NB4 (cell line): ENCODE measurements at regions not wholly inside any gene's neighbourhood (a gene's known extent, or its start where the extent isn't known, plus 50 kb on each side); places are given as distances from the start of the nearest gene placed in this dataset.
"Not testable (repeated sequence)": the region's sequence is repeated elsewhere in the genome, so short reads cannot be mapped to it uniquely, and the experiment has no call there.

ENCODE experiments used
- DNase-seq: peaks from one replicate; pipeline ENCODE4 v3.0.0; 2010; ENCODE audit warnings: low read depth
- H3K4me3 ChIP-seq: one replicate; pipeline ENCODE4 v1.5.1; 2011; ENCODE audit warnings: mild to moderate bottlenecking, low read depth, low read length, moderate library complexity
- CTCF ChIP-seq: IDR thresholded peaks from one replicate; pipeline ENCODE4 v1.5.1; 2012; ENCODE audit warnings: low read depth, low read length
- MYC ChIP-seq: IDR thresholded peaks from 2 replicates; pipeline ENCODE4 v1.6.1; 2011; ENCODE audit warnings: low read depth, low read length
- POLR2A ChIP-seq: IDR thresholded peaks from 2 replicates; pipeline ENCODE4 v1.6.1; 2011; ENCODE audit warnings: mild to moderate bottlenecking; ENCODE audit not compliant: insufficient read length; ENCODE audit errors: extremely low read depth
- TF ChIP-seq, protein P1 (sequence below): IDR thresholded peaks from 2 replicates; pipeline ENCODE4 v1.6.1; 2011; ENCODE audit warnings: low read depth, low read length

DNA sequence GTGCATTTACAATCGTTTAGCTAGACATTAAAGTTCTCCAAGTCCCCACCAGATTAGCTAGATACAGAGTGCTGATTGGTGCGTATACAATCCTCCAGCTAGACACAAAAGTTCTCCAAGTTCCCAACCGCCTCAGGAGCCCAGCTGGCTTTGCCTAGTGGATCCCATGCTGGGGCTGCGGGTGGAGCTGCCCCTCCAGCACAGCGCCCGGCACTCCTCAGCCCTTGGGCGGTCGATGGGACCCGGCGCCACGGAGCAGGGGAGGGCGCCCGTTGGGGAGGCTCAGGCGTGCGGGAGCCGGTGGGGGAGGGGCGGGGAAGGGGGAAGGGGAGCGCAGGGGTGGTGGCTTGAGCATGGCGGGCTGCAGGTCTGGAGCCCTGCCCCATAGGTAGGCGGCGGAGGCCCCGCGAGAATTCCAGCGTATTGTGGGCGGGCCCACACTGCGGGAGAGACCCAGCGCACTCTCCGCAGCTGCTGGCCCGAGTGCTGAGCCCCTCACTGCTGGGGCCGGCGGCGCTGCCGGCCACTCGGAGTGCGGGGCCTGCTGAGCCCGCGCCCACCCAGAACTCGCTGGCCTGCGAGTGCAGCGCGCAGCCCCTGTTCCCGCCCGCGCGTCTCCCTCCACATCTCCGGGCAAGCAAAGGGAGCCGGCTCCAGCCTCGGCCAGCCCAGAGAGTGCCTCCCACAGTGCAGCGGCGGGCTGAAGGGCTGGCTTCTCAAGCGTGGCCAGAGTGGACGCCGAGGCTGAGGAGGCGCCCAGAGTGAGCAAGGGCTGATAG lies 907.5 kb downstream of the CDH8 start:
- DNase-seq = no peak
- TF ChIP-seq MYC = no peak
- TF ChIP-seq, protein P1, sequence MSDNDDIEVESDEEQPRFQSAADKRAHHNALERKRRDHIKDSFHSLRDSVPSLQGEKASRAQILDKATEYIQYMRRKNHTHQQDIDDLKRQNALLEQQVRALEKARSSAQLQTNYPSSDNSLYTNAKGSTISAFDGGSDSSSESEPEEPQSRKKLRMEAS = no peak
- no peak for TF ChIP-seq CTCF
- TF ChIP-seq POLR2A = no peak
- H3K4me3 ChIP-seq = no peak overlapping the region

DNA sequence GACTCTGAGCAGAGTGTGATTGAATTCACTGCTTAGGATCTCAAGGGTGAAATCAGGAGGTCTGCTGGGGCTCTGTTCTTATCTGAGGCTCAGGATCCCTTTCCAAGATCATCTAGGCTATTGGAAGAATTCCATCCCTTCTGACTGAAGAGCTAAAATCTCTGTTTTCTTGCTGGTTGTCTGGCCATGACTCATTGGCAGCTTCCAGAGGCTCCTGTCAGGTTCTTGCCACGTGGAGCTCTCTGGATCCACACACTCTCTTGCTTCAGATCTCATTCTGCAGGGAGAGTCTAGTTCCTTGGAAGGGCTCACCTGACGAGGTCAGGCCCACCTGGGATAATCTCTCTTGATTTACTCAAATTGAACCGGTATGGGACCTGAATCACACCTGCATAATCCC lies 930.7 kb downstream of the CDH8 start:
- TF ChIP-seq MYC = no peak
- no peak for TF ChIP-seq POLR2A
- TF ChIP-seq CTCF = no peak
- TF ChIP-seq, protein P1 = no peak
- no peak for DNase-seq
- H3K4me3 ChIP-seq = no peak overlapping the region

- no peak overlapping the region for H3K4me3 ChIP-seq
- TF ChIP-seq CTCF (no peak), MYC (no peak), POLR2A (no peak)
- TF ChIP-seq, protein P1 = no peak
- DNase-seq = no peak
These were observed 937.7 kb downstream of the CDH8 start for GRCh38 chr16:61098505-61098904.

- H3K4me3 ChIP-seq, DNase-seq: not testable (repeated sequence)
These were observed 944.9 kb downstream of the CDH8 start for GRCh38 chr16:61091300-61091699.

DNA sequence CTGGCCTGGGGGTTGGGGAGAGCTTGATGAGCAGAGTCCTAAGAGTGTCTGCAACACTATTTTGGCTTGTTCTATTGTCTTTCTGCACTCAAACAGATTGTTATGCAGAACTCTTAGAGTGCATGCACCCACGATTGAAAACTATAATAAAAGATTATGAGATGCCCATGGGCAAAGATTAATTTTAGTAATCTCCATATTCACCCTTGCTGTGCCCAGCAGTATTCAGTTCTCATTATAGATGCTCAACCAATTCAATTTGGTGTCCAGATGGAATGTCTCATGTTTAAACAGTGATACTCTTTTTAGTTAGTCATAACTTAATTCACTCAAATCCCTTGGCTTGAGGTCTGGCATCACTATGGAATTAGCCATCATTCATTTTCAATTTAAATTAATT lies 952.5 kb downstream of the CDH8 start:
- TF ChIP-seq MYC (no peak), CTCF (no peak), POLR2A (no peak)
- TF ChIP-seq, protein P1 = no peak
- no peak for DNase-seq
- no peak overlapping the region for H3K4me3 ChIP-seq

GRCh38 chr16:61074324-61074723 lies 961.9 kb downstream of the CDH8 start:
- DNase-seq = no peak
- TF ChIP-seq POLR2A = no peak
- no peak for TF ChIP-seq MYC
- no peak for TF ChIP-seq CTCF
- TF ChIP-seq, protein P1 = no peak
- no peak overlapping the region for H3K4me3 ChIP-seq
